Prostate gland (tissue), 2 donors: ENCODE measurements at regions not wholly inside any gene's neighbourhood (a gene's known extent, or its start where the extent isn't known, plus 50 kb on each side); places are given as distances from the start of the nearest gene placed in this dataset.

ENCODE experiments used
- DNase-seq: peaks from one replicate; pipeline ENCODE4 v3.0.0-alpha.2; 2019; ENCODE audit warnings: low spot score
- H3K27ac ChIP-seq, 2 donors: fragments of 200-600 bp; sonication (generic); 2 replicates each; pipeline ENCODE4 v1.5.1; 2017 to 2019
- H3K27me3 ChIP-seq: fragments of 200-600 bp; sonication (generic); replicated peaks from 2 replicates; pipeline ENCODE4 v1.5.1; 2019; ENCODE audit not compliant: insufficient read depth
- H3K36me3 ChIP-seq, 2 donors: fragments of 200-600 bp; sonication (generic); 1 replicate in 1 of 2; 2 replicates in 1 of 2; pipeline versions ENCODE4 v1.5.1 to v1.8.1; 2017 to 2019
- H3K4me1 ChIP-seq: fragments of 200-600 bp; sonication (generic); replicated peaks from 2 replicates; pipeline ENCODE4 v1.5.1; 2019
- H3K4me3 ChIP-seq, 2 donors: fragments of 200-600 bp; sonication (generic); 2 replicates each; pipeline ENCODE4 v1.5.1; 2017 to 2019
- H3K9me3 ChIP-seq: fragments of 200-600 bp; sonication (generic); 2 replicates; pipeline ENCODE4 v1.5.1; 2017
- CTCF ChIP-seq, 4 experiments: fragments of 200-600 bp in 2 of 4; fragments of 450-650 bp in 2 of 4; sonication (generic) in 2 of 4; IDR thresholded peaks; 1 replicate in 3 of 4; 2 replicates in 1 of 4; pipeline ENCODE4 v1.5.1; 2016 to 2019; ENCODE audit warnings: antibody characterized with exemption in 4 of 4, mild to moderate bottlenecking in 2 of 4, moderate library complexity in 2 of 4
- POLR2A ChIP-seq: fragments of 450-650 bp; IDR thresholded peaks from one replicate; pipeline ENCODE4 v1.6.1; 2016; ENCODE audit warnings: antibody characterized with exemption, mild to moderate bottlenecking
- POLR2AphosphoS5 ChIP-seq: sonication (generic); formaldehyde crosslinking; IDR thresholded peaks from one replicate; pipeline ENCODE4 v1.6.1; 2017; ENCODE audit warnings: antibody characterized with exemption
- WGBS: methylation state at CpG from one replicate; pipeline ENCODE4 v1.1.5; 2018; 5-methylcytosine and 5-hydroxymethylcytosine counted together
- intact Hi-C: fragments of 100-400 bp; cut with DNase I; formaldehyde crosslinking; loops from one replicate; pipeline ENCODE4 v1.14.2; 2022

GRCh38 chr10:4345877-4346646, 479.9 kb upstream of the AKR1E2 start:
- DNase-seq, result no peak
- TF ChIP-seq POLR2A, result no peak
- TF ChIP-seq POLR2AphosphoS5, result no peak
- no peak overlapping the region for H3K4me3 ChIP-seq
- H3K9me3 ChIP-seq, result no peaks in the 10 kb centered on the region
- WGBS, result 52% methylated on average over 2 of the region's 2 CpGs
- no peak overlapping the region for H3K27ac ChIP-seq
- intact Hi-C loops, result no loop called here
- H3K4me1 ChIP-seq, result no peaks in the 10 kb centered on the region
- no peaks in the 10 kb centered on the region for H3K27me3 ChIP-seq
- H3K36me3 ChIP-seq, result no peaks in the 10 kb centered on the region

- Histone ChIP-seq H3K4me3 (no peak overlapping the region), H3K27me3 (no peaks in the 10 kb centered on the region), H3K4me1 (no peaks in the 10 kb centered on the region), H3K27ac (no peak overlapping the region), H3K9me3 (no peaks in the 10 kb centered on the region), H3K36me3 (no peaks in the 10 kb centered on the region)
- intact Hi-C loops, result no loop called here
- DNase-seq, result no peak
- TF ChIP-seq POLR2AphosphoS5 (no peak), CTCF (IDR thresholded peaks at IDR 0.05) (no peak), POLR2A (no peak)
- WGBS, result 70% methylated on average over 10 of the region's 10 CpGs
Observed at GRCh38 chr10:4344492-4344994, 481.5 kb upstream of the AKR1E2 start.

GRCh38 chr10:4343873-4344272, 482.1 kb upstream of the AKR1E2 start:
- no peaks in the 10 kb centered on the region for H3K36me3 ChIP-seq
- no peak for TF ChIP-seq CTCF (IDR thresholded peaks at IDR 0.05)
- TF ChIP-seq POLR2AphosphoS5, result no peak
- no peak for TF ChIP-seq POLR2A
- intact Hi-C loops, result no loop called here
- H3K4me3 ChIP-seq, result no peak overlapping the region
- DNase-seq, result no peak
- H3K4me1 ChIP-seq, result no peaks in the 10 kb centered on the region
- WGBS, result 97% methylated on average over 4 of the region's 4 CpGs
- H3K27ac ChIP-seq, result no peak overlapping the region
- no peaks in the 10 kb centered on the region for H3K27me3 ChIP-seq
- H3K9me3 ChIP-seq, result no peaks in the 10 kb centered on the region

- Histone ChIP-seq H3K27ac (no peak overlapping the region), H3K4me3 (no peak overlapping the region), H3K36me3 (no peaks in the 10 kb centered on the region), H3K27me3 (no peaks in the 10 kb centered on the region), H3K4me1 (no peaks in the 10 kb centered on the region), H3K9me3 (no peaks in the 10 kb centered on the region)
- no peak for DNase-seq
- WGBS, result 84% methylated on average over 6 of the region's 6 CpGs
- TF ChIP-seq POLR2AphosphoS5 (no peak), CTCF (IDR thresholded peaks at IDR 0.05) (no peak), POLR2A (no peak)
- intact Hi-C loops, result no loop called here
Observed at GRCh38 chr10:4343091-4343490, 482.9 kb upstream of the AKR1E2 start.

GRCh38 chr10:4338768-4339167, 487.2 kb upstream of the AKR1E2 start:
- intact Hi-C loops, result no loop called here
- Histone ChIP-seq H3K36me3 (no peaks in the 10 kb centered on the region), H3K4me1 (no peaks in the 10 kb centered on the region), H3K4me3 (no peak overlapping the region), H3K9me3 (no peaks in the 10 kb centered on the region), H3K27ac (no peak overlapping the region), H3K27me3 (no peaks in the 10 kb centered on the region)
- DNase-seq, result no peak
- TF ChIP-seq CTCF (IDR thresholded peaks at IDR 0.05) (no peak), POLR2A (no peak), POLR2AphosphoS5 (no peak)
- WGBS, result 97% methylated on average over 3 of the region's 3 CpGs
